Muscle layer of duodenum (tissue), 2 donors: ENCODE measurements at regions not wholly inside any gene's neighbourhood (a gene's known extent, or its start where the extent isn't known, plus 50 kb on each side); places are given as distances from the start of the nearest gene placed in this dataset.

Experiments
- H3K27ac ChIP-seq: one replicate; pipeline ENCODE4 v1.7.0; 2013; ENCODE audit warnings: mild to moderate bottlenecking, low read length
- H3K27me3 ChIP-seq: one replicate; pipeline ENCODE4 v1.7.0; 2013; ENCODE audit warnings: low read depth, mild to moderate bottlenecking, control low read depth, low read length
- H3K36me3 ChIP-seq, 2 donors: one replicate each; pipeline ENCODE4 v1.7.0; 2013; ENCODE audit warnings: low read length in 2 of 2, control low read depth in 1 of 2, mild to moderate bottlenecking in 1 of 2; ENCODE audit not compliant: insufficient read depth in 2 of 2, control insufficient read depth in 1 of 2
- H3K4me1 ChIP-seq, 2 donors: one replicate each; pipeline ENCODE4 v1.7.0; 2013; ENCODE audit warnings: low read length in 2 of 2, mild to moderate bottlenecking in 2 of 2, control low read depth in 1 of 2, moderate library complexity in 1 of 2; ENCODE audit not compliant: insufficient read depth in 2 of 2, control insufficient read depth in 1 of 2
- H3K4me3 ChIP-seq, 2 donors: one replicate each; pipeline ENCODE4 v1.7.0; 2013; ENCODE audit warnings: low read length in 2 of 2, low read depth in 1 of 2, mild to moderate bottlenecking in 1 of 2
- H3K9me3 ChIP-seq, 2 donors: one replicate each; pipeline ENCODE4 v1.7.0; 2013; ENCODE audit warnings: low read length in 2 of 2, control low read depth in 1 of 2, mild to moderate bottlenecking in 1 of 2; ENCODE audit not compliant: control insufficient read depth in 1 of 2
- donor health status: healthy.

- Histone ChIP-seq H3K27ac (no peak overlapping the region), H3K4me3 (no peak overlapping the region), H3K27me3 (no peaks in the 10 kb centered on the region), H3K9me3 (no peaks in the 10 kb centered on the region), H3K36me3 (no peaks in the 10 kb centered on the region), H3K4me1 (no peaks in the 10 kb centered on the region)
Measured at GRCh38 chr11:91264481-91264880, 960.1 kb upstream of the FAT3 start.

GRCh38 chr11:91263496-91264365 lies 960.9 kb upstream of the FAT3 start:
- Histone ChIP-seq H3K27ac (no peak overlapping the region), H3K36me3 (no peaks in the 10 kb centered on the region), H3K4me3 (no peak overlapping the region), H3K4me1 (no peaks in the 10 kb centered on the region), H3K9me3 (no peaks in the 10 kb centered on the region), H3K27me3 (no peaks in the 10 kb centered on the region)

- H3K4me3 ChIP-seq, result no peak overlapping the region
- H3K4me1 ChIP-seq, result no peaks in the 10 kb centered on the region
- no peak overlapping the region for H3K27ac ChIP-seq
- no peaks in the 10 kb centered on the region for H3K27me3 ChIP-seq
- H3K36me3 ChIP-seq, result no peaks in the 10 kb centered on the region
- no peaks in the 10 kb centered on the region for H3K9me3 ChIP-seq
Measured at GRCh38 chr11:91261513-91261912, 963.1 kb upstream of the FAT3 start.

- H3K27me3 ChIP-seq, result no peaks in the 10 kb centered on the region
- H3K4me1 ChIP-seq, result no peaks in the 10 kb centered on the region
- H3K9me3 ChIP-seq, result no peaks in the 10 kb centered on the region
- no peaks in the 10 kb centered on the region for H3K36me3 ChIP-seq
- no peak overlapping the region for H3K4me3 ChIP-seq
- H3K27ac ChIP-seq, result no peak overlapping the region
Measured at GRCh38 chr11:91258876-91259275, 965.7 kb upstream of the FAT3 start.

- Histone ChIP-seq H3K27ac (no peak overlapping the region), H3K27me3 (no peaks in the 10 kb centered on the region), H3K9me3 (no peaks in the 10 kb centered on the region), H3K4me3 (no peak overlapping the region), H3K4me1 (no peaks in the 10 kb centered on the region), H3K36me3 (no peaks in the 10 kb centered on the region)
Measured at GRCh38 chr11:91257667-91258066, 967.0 kb upstream of the FAT3 start.

GRCh38 chr11:91248199-91248807 lies 976.3 kb upstream of the FAT3 start:
- Histone ChIP-seq H3K36me3 (no peaks in the 10 kb centered on the region), H3K27ac (no peak overlapping the region), H3K4me1 (no peaks in the 10 kb centered on the region), H3K9me3 (no peaks in the 10 kb centered on the region), H3K27me3 (no peaks in the 10 kb centered on the region), H3K4me3 (no peak overlapping the region)

- H3K9me3 ChIP-seq, result no peaks in the 10 kb centered on the region
- no peak overlapping the region for H3K27ac ChIP-seq
- H3K4me1 ChIP-seq, result no peaks in the 10 kb centered on the region
- H3K4me3 ChIP-seq, result no peak overlapping the region
- H3K36me3 ChIP-seq, result no peaks in the 10 kb centered on the region
- no peaks in the 10 kb centered on the region for H3K27me3 ChIP-seq
Measured at GRCh38 chr11:91247009-91247735, 977.4 kb upstream of the FAT3 start.

- no peaks in the 10 kb centered on the region for H3K36me3 ChIP-seq
- no peaks in the 10 kb centered on the region for H3K9me3 ChIP-seq
- H3K27ac ChIP-seq, result no peak overlapping the region
- no peaks in the 10 kb centered on the region for H3K4me1 ChIP-seq
- H3K4me3 ChIP-seq, result no peak overlapping the region
- no peaks in the 10 kb centered on the region for H3K27me3 ChIP-seq
Measured at GRCh38 chr11:91244912-91245311, 979.7 kb upstream of the FAT3 start.

GRCh38 chr11:91243630-91244029 lies 981.0 kb upstream of the FAT3 start:
- Histone ChIP-seq H3K9me3 (no peaks in the 10 kb centered on the region), H3K27me3 (no peaks in the 10 kb centered on the region), H3K36me3 (no peaks in the 10 kb centered on the region), H3K27ac (no peak overlapping the region), H3K4me1 (no peaks in the 10 kb centered on the region), H3K4me3 (no peak overlapping the region)

GRCh38 chr11:91243051-91243450 lies 981.6 kb upstream of the FAT3 start:
- no peak overlapping the region for H3K27ac ChIP-seq
- no peaks in the 10 kb centered on the region for H3K36me3 ChIP-seq
- H3K27me3 ChIP-seq, result no peaks in the 10 kb centered on the region
- H3K4me3 ChIP-seq, result no peak overlapping the region
- H3K9me3 ChIP-seq, result no peaks in the 10 kb centered on the region
- no peaks in the 10 kb centered on the region for H3K4me1 ChIP-seq

- H3K27ac ChIP-seq, result no peak overlapping the region
- H3K4me1 ChIP-seq, result no peaks in the 10 kb centered on the region
- H3K4me3 ChIP-seq, result no peak overlapping the region
- H3K9me3 ChIP-seq, result no peaks in the 10 kb centered on the region
- H3K36me3 ChIP-seq, result no peaks in the 10 kb centered on the region
- no peaks in the 10 kb centered on the region for H3K27me3 ChIP-seq
Measured at GRCh38 chr11:91241226-91241625, 983.4 kb upstream of the FAT3 start.
